Mesenchymal stem cell (in vitro differentiated cells and primary cell): ENCODE measurements at regions not wholly inside any gene's neighbourhood (a gene's known extent, or its start where the extent isn't known, plus 50 kb on each side); places are given as distances from the start of the nearest gene placed in this dataset.
"Not testable (repeated sequence)": the region's sequence is repeated elsewhere in the genome, so short reads cannot be mapped to it uniquely, and the experiment has no call there.

Experiments used
- DNase-seq: peaks from one replicate; pipeline ENCODE4 v3.0.0-alpha.2; 2013
- H2AFZ ChIP-seq: one replicate; pipeline ENCODE4 v1.6.1; 2013; ENCODE audit warnings: low read depth, mild to moderate bottlenecking, control low read depth, inconsistent platforms, low read length, moderate library complexity
- H2AK5ac ChIP-seq: 2 replicates; pipeline ENCODE4 v1.6.1; 2013; ENCODE audit warnings: low read length, moderate library complexity, mild to moderate bottlenecking, inconsistent platforms; ENCODE audit not compliant: severe bottlenecking
- H2BK120ac ChIP-seq: one replicate; pipeline ENCODE4 v1.6.1; 2013; ENCODE audit warnings: low read depth, mild to moderate bottlenecking, inconsistent platforms, low read length, moderate library complexity
- H2BK12ac ChIP-seq, 2 experiments: one replicate each; pipeline ENCODE4 v1.6.1; 2013; ENCODE audit warnings: inconsistent platforms in 2 of 2, low read length in 2 of 2, mild to moderate bottlenecking in 2 of 2, moderate library complexity in 2 of 2, control low read depth in 1 of 2
- H2BK15ac ChIP-seq: one replicate; pipeline ENCODE4 v1.6.1; 2013; ENCODE audit warnings: mild to moderate bottlenecking, low read depth, inconsistent platforms; ENCODE audit not compliant: poor library complexity, severe bottlenecking
- H2BK5ac ChIP-seq: 2 replicates; pipeline ENCODE4 v1.6.1; 2013; ENCODE audit warnings: low read depth, mild to moderate bottlenecking, low read length, control low read depth, inconsistent platforms; ENCODE audit not compliant: poor library complexity, severe bottlenecking
- H3K14ac ChIP-seq, 2 experiments: one replicate each; pipeline ENCODE4 v1.6.1; 2013; ENCODE audit warnings: inconsistent platforms in 2 of 2, low read length in 2 of 2, control low read depth in 1 of 2, mild to moderate bottlenecking in 1 of 2, moderate library complexity in 1 of 2
- H3K18ac ChIP-seq, 2 experiments: one replicate each; pipeline ENCODE4 v1.6.1; 2013; ENCODE audit warnings: inconsistent platforms in 2 of 2, low read length in 2 of 2, control low read depth in 1 of 2, low read depth in 1 of 2, mild to moderate bottlenecking in 1 of 2
- H3K23ac ChIP-seq, 2 experiments: one replicate each; pipeline ENCODE4 v1.6.1; 2013; ENCODE audit warnings: inconsistent platforms in 2 of 2, low read length in 2 of 2, mild to moderate bottlenecking in 2 of 2, moderate library complexity in 2 of 2, control low read depth in 1 of 2
- H3K27ac ChIP-seq: 2 replicates; pipeline ENCODE4 v1.5.1; 2013; ENCODE audit warnings: mild to moderate bottlenecking, moderate library complexity, low read length, control low read depth, inconsistent platforms; ENCODE audit not compliant: poor library complexity, severe bottlenecking
- H3K27me3 ChIP-seq, 2 experiments: 2 replicates each; pipeline versions ENCODE4 v1.6.1 to v1.7.0; 2013; ENCODE audit warnings: low read length in 2 of 2, mild to moderate bottlenecking in 2 of 2, moderate library complexity in 2 of 2, control low read depth in 1 of 2, inconsistent platforms in 1 of 2; ENCODE audit not compliant: control insufficient read depth in 1 of 2, insufficient read depth in 1 of 2
- H3K36me3 ChIP-seq, 2 experiments: 2 replicates each; pipeline versions ENCODE4 v1.6.1 to v1.7.0; 2013; ENCODE audit warnings: low read length in 2 of 2, control low read depth in 1 of 2, inconsistent platforms in 1 of 2, low read depth in 1 of 2, mild to moderate bottlenecking in 1 of 2; ENCODE audit not compliant: insufficient read depth in 2 of 2, control insufficient read depth in 1 of 2
- H3K4ac ChIP-seq, 2 experiments: one replicate each; pipeline ENCODE4 v1.6.1; 2013; ENCODE audit warnings: inconsistent platforms in 2 of 2, low read length in 2 of 2, mild to moderate bottlenecking in 2 of 2, moderate library complexity in 2 of 2, control low read depth in 1 of 2, low read depth in 1 of 2
- H3K4me1 ChIP-seq: 2 replicates; pipeline ENCODE4 v1.6.1; 2013; ENCODE audit warnings: low read depth, low read length, control low read depth; ENCODE audit not compliant: control insufficient read depth, insufficient read depth
- H3K4me2 ChIP-seq: 2 replicates; pipeline ENCODE4 v1.6.1; 2013; ENCODE audit warnings: low read length, mild to moderate bottlenecking, inconsistent platforms; ENCODE audit not compliant: poor library complexity, severe bottlenecking
- H3K4me3 ChIP-seq, 2 experiments: 2 replicates each; pipeline versions ENCODE4 v1.5.1 to v1.7.0; 2013; ENCODE audit warnings: low read length in 2 of 2, mild to moderate bottlenecking in 2 of 2, control low read depth in 1 of 2, low read depth in 1 of 2; ENCODE audit not compliant: insufficient read depth in 1 of 2
- H3K79me1 ChIP-seq: replicated peaks from 2 replicates; pipeline ENCODE4 v1.6.1; 2013; ENCODE audit warnings: mild to moderate bottlenecking, control low read depth, low read length, inconsistent platforms; ENCODE audit not compliant: poor library complexity, severe bottlenecking
- H3K9ac ChIP-seq: 2 replicates; pipeline ENCODE4 v1.7.0; 2013; ENCODE audit warnings: mild to moderate bottlenecking, low read length, moderate library complexity
- H3K9me3 ChIP-seq: 2 replicates; pipeline ENCODE4 v1.7.0; 2013; ENCODE audit warnings: mild to moderate bottlenecking, low read length; ENCODE audit not compliant: control insufficient read depth
- H4K8ac ChIP-seq: one replicate; pipeline ENCODE4 v1.6.1; 2013; ENCODE audit warnings: inconsistent platforms, mild to moderate bottlenecking, low read length, moderate library complexity
- H4K91ac ChIP-seq: one replicate; pipeline ENCODE4 v1.6.1; 2013; ENCODE audit warnings: mild to moderate bottlenecking, low read length, inconsistent platforms
- WGBS: methylation state at CpG from one replicate; pipeline ENCODE4 v1.1.7; 2013; ENCODE audit warnings: mixed read lengths; 5-methylcytosine and 5-hydroxymethylcytosine counted together

GRCh38 chr7:81441750-81442149 is 328.1 kb downstream of the HGF start:
- H3K9ac ChIP-seq: no peak overlapping the region
- no peak overlapping the region for H3K27ac ChIP-seq
- no peak overlapping the region for H2AK5ac ChIP-seq
- H2BK12ac ChIP-seq: no peak overlapping the region
- H3K23ac ChIP-seq: no peak overlapping the region
- no peak overlapping the region for H2BK15ac ChIP-seq
- no peak overlapping the region for H4K91ac ChIP-seq
- H3K36me3 ChIP-seq: no peaks in the 10 kb centered on the region
- H2BK5ac ChIP-seq: no peak overlapping the region
- no peaks in the 10 kb centered on the region for H3K27me3 ChIP-seq
- H3K4me1 ChIP-seq: no peaks in the 10 kb centered on the region
- no peak overlapping the region for H3K4ac ChIP-seq
- no peak overlapping the region for H3K4me2 ChIP-seq
- WGBS: no CpG with 5 or more reads among the region's 1 CpG
- H4K8ac ChIP-seq: no peak overlapping the region
- no peak overlapping the region for H3K14ac ChIP-seq
- no peak overlapping the region for H3K18ac ChIP-seq
- H3K4me3 ChIP-seq: no peak overlapping the region
- no peak overlapping the region for H2BK120ac ChIP-seq
- DNase-seq: no peak
- no peaks in the 10 kb centered on the region for H3K9me3 ChIP-seq
- no peak overlapping the region for H2AFZ ChIP-seq
- no peaks in the 10 kb centered on the region for H3K79me1 ChIP-seq

- H3K9me3 ChIP-seq: no peaks in the 10 kb centered on the region
- no CpG with 5 or more reads among the region's 1 CpG for WGBS
Measured at GRCh38 chr7:81439591-81439990, 330.3 kb downstream of the HGF start.

DNA sequence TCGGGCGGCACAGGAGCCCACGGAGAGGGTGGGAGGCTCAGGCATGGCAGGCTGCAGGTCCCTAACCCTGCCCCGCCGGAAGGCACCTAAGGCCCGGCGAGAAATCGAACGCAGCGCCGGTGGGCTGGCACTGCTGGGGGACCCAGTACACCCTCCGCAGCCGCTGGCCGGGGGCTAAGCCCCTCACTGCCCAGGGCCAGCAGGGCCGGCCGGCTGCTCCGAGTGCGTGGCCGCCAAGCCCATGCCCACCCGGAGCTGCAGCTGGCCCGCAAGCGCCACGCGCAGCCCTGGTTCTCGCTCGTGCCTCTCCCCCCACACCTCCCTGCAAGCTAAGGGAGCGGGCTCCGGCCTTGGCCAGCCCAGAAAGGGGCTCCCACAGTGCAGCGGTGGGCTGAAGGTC is 332.7 kb downstream of the HGF start:
- H3K79me1 ChIP-seq, H3K4ac ChIP-seq, H2BK12ac ChIP-seq, H3K27ac ChIP-seq, H4K91ac ChIP-seq, H2BK15ac ChIP-seq, H2BK5ac ChIP-seq, H3K18ac ChIP-seq, H3K4me1 ChIP-seq, H3K14ac ChIP-seq, H3K27me3 ChIP-seq, H3K9me3 ChIP-seq, H2AK5ac ChIP-seq, H3K23ac ChIP-seq, H2AFZ ChIP-seq, H3K9ac ChIP-seq, H4K8ac ChIP-seq, H3K36me3 ChIP-seq, H2BK120ac ChIP-seq, H3K4me3 ChIP-seq, H3K4me2 ChIP-seq, DNase-seq: not testable (repeated sequence)
- WGBS: 97% methylated on average over 27 of the region's 29 CpGs

More at GRCh38 chr7:81439591-81439990, 330.3 kb downstream of the HGF start:
- Histone ChIP-seq H4K91ac (no peak overlapping the region), H3K4ac (no peak overlapping the region), H2AK5ac (no peak overlapping the region), H3K27ac (no peak overlapping the region), H3K36me3 (no peaks in the 10 kb centered on the region), H2BK12ac (no peak overlapping the region), H3K4me2 (no peak overlapping the region), H3K4me3 (no peak overlapping the region), H3K18ac (no peak overlapping the region), H3K23ac (no peak overlapping the region), H3K9ac (no peak overlapping the region), H2BK120ac (no peak overlapping the region), H3K4me1 (no peaks in the 10 kb centered on the region), H2BK5ac (no peak overlapping the region), H3K79me1 (no peaks in the 10 kb centered on the region), H2BK15ac (no peak overlapping the region), H3K14ac (no peak overlapping the region), H4K8ac (no peak overlapping the region), H2AFZ (no peak overlapping the region), H3K27me3 (no peaks in the 10 kb centered on the region)
- peak; percentile 9 for DNase-seq

- H3K4me3 ChIP-seq: no peak overlapping the region
- H4K8ac ChIP-seq: no peak overlapping the region
- no peak overlapping the region for H2BK5ac ChIP-seq
- no peak overlapping the region for H3K14ac ChIP-seq
- no peaks in the 10 kb centered on the region for H3K4me1 ChIP-seq
- no peak overlapping the region for H3K23ac ChIP-seq
- no peak overlapping the region for H2BK12ac ChIP-seq
- no peaks in the 10 kb centered on the region for H3K36me3 ChIP-seq
- no peak for DNase-seq
- no peaks in the 10 kb centered on the region for H3K79me1 ChIP-seq
- no peak overlapping the region for H4K91ac ChIP-seq
- H3K4me2 ChIP-seq: no peak overlapping the region
- H3K27me3 ChIP-seq: no peaks in the 10 kb centered on the region
- H2AK5ac ChIP-seq: no peak overlapping the region
- no peak overlapping the region for H3K18ac ChIP-seq
- H3K4ac ChIP-seq: no peak overlapping the region
- no peak overlapping the region for H3K27ac ChIP-seq
- no peak overlapping the region for H3K9ac ChIP-seq
- no peaks in the 10 kb centered on the region for H3K9me3 ChIP-seq
- H2BK120ac ChIP-seq: no peak overlapping the region
- 90% methylated on average over 3 of the region's 3 CpGs for WGBS
- no peak overlapping the region for H2AFZ ChIP-seq
- H2BK15ac ChIP-seq: no peak overlapping the region
Measured at GRCh38 chr7:81433692-81434331, 336.0 kb downstream of the HGF start.
